HG03175 (cell line): ENCODE measurements at regions not wholly inside any gene's neighbourhood (a gene's known extent, or its start where the extent isn't known, plus 50 kb on each side); places are given as distances from the start of the nearest gene placed in this dataset.
"Not testable (repeated sequence)": the region's sequence is repeated elsewhere in the genome, so short reads cannot be mapped to it uniquely, and the experiment has no call there.

Experiments
- ATAC-seq: cut with Tn5 transposase; IDR thresholded peaks from one replicate; pipeline ENCODE4 v1.9.1; 2021; ENCODE audit warnings: mild to moderate bottlenecking, moderate library complexity; ENCODE audit not compliant: unreplicated experiment

GRCh38 chr7:109695419-109695818, 1125.7 kb downstream of the DNAJB9 start:
- ATAC-seq: no peak

GRCh38 chr7:109696723-109697122, 1127.0 kb downstream of the DNAJB9 start:
- ATAC-seq: no peak

GRCh38 chr7:109699661-109700060, 1130.0 kb downstream of the DNAJB9 start:
- ATAC-seq: no peak

GRCh38 chr7:109713366-109713765, 1143.7 kb downstream of the DNAJB9 start:
- no peak for ATAC-seq

- ATAC-seq: not testable (repeated sequence)
Observed at GRCh38 chr7:109719359-109719758, 1149.7 kb downstream of the DNAJB9 start.

GRCh38 chr7:109734601-109735000, 1164.9 kb downstream of the DNAJB9 start:
- no peak for ATAC-seq

- ATAC-seq: no peak
Observed at GRCh38 chr7:109735881-109736280, 1166.2 kb downstream of the DNAJB9 start.

- ATAC-seq: no peak
Observed at GRCh38 chr7:109745677-109746410, 1176.2 kb downstream of the DNAJB9 start.

- no peak for ATAC-seq
Observed at GRCh38 chr7:109751241-109751640, 1181.6 kb downstream of the DNAJB9 start.

GRCh38 chr7:109752068-109752467, 1182.4 kb downstream of the DNAJB9 start:
- ATAC-seq: no peak

GRCh38 chr7:109757713-109758112, 1188.0 kb downstream of the DNAJB9 start:
- ATAC-seq: no peak

- ATAC-seq: no peak
Observed at GRCh38 chr7:109763611-109764010, 1193.9 kb downstream of the DNAJB9 start.

GRCh38 chr7:109772161-109772560, 1202.5 kb downstream of the DNAJB9 start:
- ATAC-seq: no peak

GRCh38 chr7:109782806-109783205, 1213.1 kb downstream of the DNAJB9 start:
- no peak for ATAC-seq

GRCh38 chr7:109806548-109806947, 1236.9 kb downstream of the DNAJB9 start:
- no peak for ATAC-seq

GRCh38 chr7:109821156-109821555, 1251.5 kb downstream of the DNAJB9 start:
- no peak for ATAC-seq

- no peak for ATAC-seq
Observed at GRCh38 chr7:109834851-109835250, 1256.1 kb upstream of the LRRN3 start.

GRCh38 chr7:109835577-109835976, 1255.3 kb upstream of the LRRN3 start:
- ATAC-seq: no peak

- ATAC-seq: no peak
Observed at GRCh38 chr7:109836016-109836415, 1254.9 kb upstream of the LRRN3 start.

GRCh38 chr7:109842386-109842785, 1248.5 kb upstream of the LRRN3 start:
- ATAC-seq: no peak

GRCh38 chr7:109844362-109844761, 1246.6 kb upstream of the LRRN3 start:
- no peak for ATAC-seq

GRCh38 chr7:109864230-109864629, 1226.7 kb upstream of the LRRN3 start:
- no peak for ATAC-seq
